HEK293 (cell line): ENCODE measurements at regions not wholly inside any gene's neighbourhood (a gene's known extent, or its start where the extent isn't known, plus 50 kb on each side); places are given as distances from the start of the nearest gene placed in this dataset.

Source experiments
- CTCF ChIA-PET: fragments of 350-600 bp; formaldehyde crosslinking; extraction: SDS; loops from one replicate; lab custom pipeline; 2021; ENCODE audit warnings: antibody characterized with exemption; lab: Yijun Ruan, JAX
- POLR2A ChIA-PET: fragments of 300-600 bp; formaldehyde crosslinking; extraction: SDS; loops from one replicate; lab custom pipeline; 2020; ENCODE audit warnings: antibody characterized with exemption, inconsistent platforms; lab: Yijun Ruan, JAX
- H3K27ac ChIP-seq: fragments of 200-500 bp; sonication (Bioruptor generic); 2 replicates; pipeline ENCODE4 v1.5.1; 2014; ENCODE audit warnings: low read depth, low read length, control low read depth, inconsistent platforms; ENCODE audit errors: extremely low read depth
- H3K36me3 ChIP-seq, 2 experiments: fragments of 200-500 bp in 1 of 2; sonication (Bioruptor generic) in 1 of 2; 1 replicate in 1 of 2; 2 replicates in 1 of 2; pipeline ENCODE4 v1.5.1; 2014 to 2017; ENCODE audit warnings: inconsistent platforms in 2 of 2, low read length in 2 of 2; ENCODE audit not compliant: control insufficient read depth in 2 of 2, insufficient read depth in 1 of 2
- H3K4me1 ChIP-seq: fragments of 200-500 bp; sonication (Bioruptor generic); 2 replicates; pipeline ENCODE4 v1.5.1; 2014; ENCODE audit warnings: mild to moderate bottlenecking, low read length, inconsistent platforms; ENCODE audit not compliant: control insufficient read depth, insufficient read depth
- H3K4me3 ChIP-seq: 2 replicates; pipeline ENCODE4 v1.5.1; 2011; ENCODE audit warnings: low read depth, mild to moderate bottlenecking, control low read depth, low read length, moderate library complexity
- H3K9me3 ChIP-seq: fragments of 200-500 bp; sonication (Bioruptor generic); 2 replicates; pipeline ENCODE4 v1.5.1; 2014; ENCODE audit warnings: low read depth, low read length, inconsistent platforms; ENCODE audit not compliant: control insufficient read depth, insufficient read depth
- INSM2 ChIP-seq: fragments of 450-650 bp; formaldehyde crosslinking; IDR thresholded peaks from 2 replicates; pipeline ENCODE4 v1.5.1; 2016; ENCODE audit warnings: missing biosample characterization, missing genetic modification characterization
- KLF8 ChIP-seq: fragments of 450-650 bp; formaldehyde crosslinking; IDR thresholded peaks from 2 replicates; pipeline ENCODE4 v1.5.1; 2016; ENCODE audit warnings: missing biosample characterization, missing genetic modification characterization
- TRIM28 ChIP-seq: IDR thresholded peaks from 2 replicates; pipeline ENCODE4 v1.6.1; 2011; ENCODE audit warnings: low read length, control low read depth, borderline replicate concordance
- ZFP3 ChIP-seq: fragments of 450-650 bp; formaldehyde crosslinking; IDR thresholded peaks from 2 replicates; pipeline ENCODE4 v1.5.1; 2016; ENCODE audit warnings: low read depth, missing biosample characterization, missing genetic modification characterization
- ZFP37 ChIP-seq: fragments of 450-650 bp; formaldehyde crosslinking; IDR thresholded peaks from 2 replicates; pipeline ENCODE4 v1.5.1; 2016; ENCODE audit warnings: missing biosample characterization, missing genetic modification characterization
- ZNF157 ChIP-seq: fragments of 450-650 bp; formaldehyde crosslinking; IDR thresholded peaks from 2 replicates; pipeline ENCODE4 v1.5.1; 2016; ENCODE audit warnings: missing biosample characterization, missing genetic modification characterization
- ZNF398 ChIP-seq: fragments of 450-650 bp; formaldehyde crosslinking; IDR thresholded peaks from 2 replicates; pipeline ENCODE4 v1.5.1; 2017; ENCODE audit warnings: missing biosample characterization, missing genetic modification characterization
- ZNF404 ChIP-seq: fragments of 450-650 bp; formaldehyde crosslinking; IDR thresholded peaks from 2 replicates; pipeline ENCODE4 v1.5.1; 2017; ENCODE audit warnings: missing biosample characterization, missing genetic modification characterization
- ZNF423 ChIP-seq: fragments of 450-650 bp; formaldehyde crosslinking; IDR thresholded peaks from 2 replicates; pipeline ENCODE4 v1.5.1; 2016; ENCODE audit warnings: missing biosample characterization, missing genetic modification characterization
- ZNF510 ChIP-seq: fragments of 450-650 bp; formaldehyde crosslinking; IDR thresholded peaks from 2 replicates; pipeline ENCODE4 v1.5.1; 2018; ENCODE audit warnings: mild to moderate bottlenecking, missing genetic modification characterization, missing biosample characterization; ENCODE audit not compliant: insufficient replicate concordance
- ZNF513 ChIP-seq: fragments of 450-650 bp; IDR thresholded peaks from 2 replicates; pipeline ENCODE4 v1.5.1; 2018; ENCODE audit warnings: missing biosample characterization, missing genetic modification characterization
- ZNF521 ChIP-seq: fragments of 450-650 bp; formaldehyde crosslinking; IDR thresholded peaks from 2 replicates; pipeline ENCODE4 v1.5.1; 2017; ENCODE audit warnings: missing biosample characterization, mild to moderate bottlenecking, missing genetic modification characterization
- ZNF600 ChIP-seq: fragments of 450-650 bp; formaldehyde crosslinking; IDR thresholded peaks from 2 replicates; pipeline ENCODE4 v1.5.1; 2016; ENCODE audit warnings: missing biosample characterization, missing genetic modification characterization
- ZSCAN23 ChIP-seq: fragments of 450-650 bp; formaldehyde crosslinking; IDR thresholded peaks from 2 replicates; pipeline ENCODE4 v1.5.1; 2016; ENCODE audit warnings: missing biosample characterization, missing genetic modification characterization
- ZXDB ChIP-seq: fragments of 450-650 bp; formaldehyde crosslinking; IDR thresholded peaks from 2 replicates; pipeline ENCODE4 v1.5.1; 2016; ENCODE audit warnings: missing biosample characterization, missing genetic modification characterization
- TF ChIP-seq, protein P1 (sequence below): fragments of 450-650 bp; formaldehyde crosslinking; IDR thresholded peaks from 2 replicates; pipeline ENCODE4 v1.5.1; 2016; ENCODE audit warnings: missing biosample characterization, missing genetic modification characterization, low read depth
- TF ChIP-seq, protein P2 (sequence below): fragments of 450-650 bp; formaldehyde crosslinking; IDR thresholded peaks from 2 replicates; pipeline ENCODE4 v1.5.1; 2016; ENCODE audit warnings: missing biosample characterization, missing genetic modification characterization
- TF ChIP-seq, protein P3 (sequence below): fragments of 450-650 bp; formaldehyde crosslinking; IDR thresholded peaks from 2 replicates; pipeline ENCODE4 v1.5.1; 2016; ENCODE audit warnings: missing biosample characterization, missing genetic modification characterization, borderline replicate concordance

- TF ChIP-seq, protein P1, sequence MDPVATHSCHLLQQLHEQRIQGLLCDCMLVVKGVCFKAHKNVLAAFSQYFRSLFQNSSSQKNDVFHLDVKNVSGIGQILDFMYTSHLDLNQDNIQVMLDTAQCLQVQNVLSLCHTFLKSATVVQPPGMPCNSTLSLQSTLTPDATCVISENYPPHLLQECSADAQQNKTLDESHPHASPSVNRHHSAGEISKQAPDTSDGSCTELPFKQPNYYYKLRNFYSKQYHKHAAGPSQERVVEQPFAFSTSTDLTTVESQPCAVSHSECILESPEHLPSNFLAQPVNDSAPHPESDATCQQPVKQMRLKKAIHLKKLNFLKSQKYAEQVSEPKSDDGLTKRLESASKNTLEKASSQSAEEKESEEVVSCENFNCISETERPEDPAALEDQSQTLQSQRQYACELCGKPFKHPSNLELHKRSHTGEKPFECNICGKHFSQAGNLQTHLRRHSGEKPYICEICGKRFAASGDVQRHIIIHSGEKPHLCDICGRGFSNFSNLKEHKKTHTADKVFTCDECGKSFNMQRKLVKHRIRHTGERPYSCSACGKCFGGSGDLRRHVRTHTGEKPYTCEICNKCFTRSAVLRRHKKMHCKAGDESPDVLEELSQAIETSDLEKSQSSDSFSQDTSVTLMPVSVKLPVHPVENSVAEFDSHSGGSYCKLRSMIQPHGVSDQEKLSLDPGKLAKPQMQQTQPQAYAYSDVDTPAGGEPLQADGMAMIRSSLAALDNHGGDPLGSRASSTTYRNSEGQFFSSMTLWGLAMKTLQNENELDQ (tag by site-specific recombination): no peak
- TF ChIP-seq, all 188 proteins: peak for 0
Measured at GRCh38 chr18:67596003-67596402, 79.5 kb upstream of the DSEL start (continued).

DNA sequence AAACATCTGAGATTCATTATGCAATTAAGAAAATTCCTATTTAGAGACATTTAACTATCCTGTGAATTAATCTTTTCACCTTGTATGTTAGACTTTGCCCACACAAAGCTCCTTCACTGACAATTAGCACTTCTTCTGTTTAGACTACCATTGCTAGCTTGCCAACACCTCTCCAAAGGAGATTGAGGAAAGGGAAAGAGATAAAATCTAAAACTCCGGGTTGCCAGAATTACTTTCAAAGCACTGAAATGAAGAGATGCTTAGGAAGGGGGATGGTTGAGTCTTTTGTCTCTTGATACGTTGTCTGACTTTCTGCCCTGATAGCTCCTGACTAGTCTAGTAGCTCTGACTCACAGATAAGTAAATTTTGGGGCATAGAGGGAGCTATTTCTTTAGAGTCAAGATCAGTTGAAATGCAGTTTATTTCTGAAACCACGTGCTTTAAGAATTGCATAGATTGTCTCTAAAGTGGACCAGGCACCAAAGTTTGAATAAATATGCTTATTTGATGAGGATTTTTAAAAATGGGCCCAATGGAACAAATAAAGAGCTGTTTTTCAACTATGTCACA lies 74.1 kb upstream of the DSEL start:
- no peaks in the 10 kb centered on the region for H3K4me1 ChIP-seq
- CTCF ChIA-PET: no interaction called here
- H3K27ac ChIP-seq: no peak overlapping the region
- TF ChIP-seq ZFP3 (tag by site-specific recombination) (no peak), ZNF423 (tag by site-specific recombination) (no peak), ZFP37 (tag by site-specific recombination) (no peak), INSM2 (tag by site-specific recombination) (no peak), ZNF404 (tag by site-specific recombination) (no peak)
- TF ChIP-seq, protein P2, sequence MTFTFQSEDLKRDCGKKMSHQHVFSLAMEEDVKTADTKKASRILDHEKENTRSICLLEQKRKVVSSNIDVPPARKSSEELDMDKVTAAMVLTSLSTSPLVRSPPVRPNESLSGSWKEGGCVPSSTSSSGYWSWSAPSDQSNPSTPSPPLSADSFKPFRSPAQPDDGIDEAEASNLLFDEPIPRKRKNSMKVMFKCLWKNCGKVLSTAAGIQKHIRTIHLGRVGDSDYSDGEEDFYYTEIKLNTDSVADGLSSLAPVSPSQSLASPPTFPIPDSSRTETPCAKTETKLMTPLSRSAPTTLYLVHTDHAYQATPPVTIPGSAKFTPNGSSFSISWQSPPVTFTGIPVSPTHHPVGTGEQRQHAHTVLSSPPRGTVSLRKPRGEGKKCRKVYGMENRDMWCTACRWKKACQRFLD (tag by site-specific recombination): no peak
- TF ChIP-seq, protein P3, sequence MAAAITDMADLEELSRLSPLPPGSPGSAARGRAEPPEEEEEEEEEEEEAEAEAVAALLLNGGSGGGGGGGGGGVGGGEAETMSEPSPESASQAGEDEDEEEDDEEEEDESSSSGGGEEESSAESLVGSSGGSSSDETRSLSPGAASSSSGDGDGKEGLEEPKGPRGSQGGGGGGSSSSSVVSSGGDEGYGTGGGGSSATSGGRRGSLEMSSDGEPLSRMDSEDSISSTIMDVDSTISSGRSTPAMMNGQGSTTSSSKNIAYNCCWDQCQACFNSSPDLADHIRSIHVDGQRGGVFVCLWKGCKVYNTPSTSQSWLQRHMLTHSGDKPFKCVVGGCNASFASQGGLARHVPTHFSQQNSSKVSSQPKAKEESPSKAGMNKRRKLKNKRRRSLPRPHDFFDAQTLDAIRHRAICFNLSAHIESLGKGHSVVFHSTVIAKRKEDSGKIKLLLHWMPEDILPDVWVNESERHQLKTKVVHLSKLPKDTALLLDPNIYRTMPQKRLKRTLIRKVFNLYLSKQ: no peak
- POLR2A ChIA-PET: no interaction called here
- no peaks in the 10 kb centered on the region for H3K9me3 ChIP-seq
- H3K36me3 ChIP-seq: no peaks in the 10 kb centered on the region
- H3K4me3 ChIP-seq: no peak overlapping the region

GRCh38 chr18:67589325-67589724 lies 72.8 kb upstream of the DSEL start:
- H3K4me3 ChIP-seq: no peak overlapping the region
- TF ChIP-seq ZNF521 (tag by site-specific recombination) (no peak), ZNF157 (tag by site-specific recombination) (no peak)
- TF ChIP-seq, all 188 proteins: peak for 0
- ChIA-PET POLR2A (no interaction called here), CTCF (interaction anchor here (0.5 kb wide), 1 partner anchor 36 kb away, joined by 3 read pairs; no protein-coding TSS in a partner anchor)
- Histone ChIP-seq H3K27ac (no peak overlapping the region), H3K4me1 (no peaks in the 10 kb centered on the region), H3K9me3 (no peaks in the 10 kb centered on the region), H3K36me3 (no peaks in the 10 kb centered on the region)

GRCh38 chr18:67586101-67586500 lies 69.6 kb upstream of the DSEL start:
- CTCF ChIA-PET: no interaction called here
- Histone ChIP-seq H3K4me3 (no peak overlapping the region), H3K4me1 (no peaks in the 10 kb centered on the region), H3K27ac (no peak overlapping the region), H3K9me3 (no peaks in the 10 kb centered on the region), H3K36me3 (no peaks in the 10 kb centered on the region)
- TF ChIP-seq ZNF398 (tag by site-specific recombination): no peak
- TF ChIP-seq KLF8 (tag by site-specific recombination): no peak
- no peak for TF ChIP-seq ZNF423 (tag by site-specific recombination)
- TF ChIP-seq ZSCAN23 (tag by site-specific recombination): no peak
- no peak for TF ChIP-seq TRIM28
- no peak for TF ChIP-seq ZXDB (tag by site-specific recombination)
- no peak for TF ChIP-seq ZNF513 (tag by site-specific recombination)
- TF ChIP-seq ZNF510 (tag by site-specific recombination): no peak
- no peak for TF ChIP-seq ZNF600 (tag by site-specific recombination)
- POLR2A ChIA-PET: no interaction called here
